Hepatocyte (in vitro differentiated cells): ENCODE measurements at regions not wholly inside any gene's neighbourhood (a gene's known extent, or its start where the extent isn't known, plus 50 kb on each side); places are given as distances from the start of the nearest gene placed in this dataset.

Experiments used
- DNase-seq: peaks from one replicate; pipeline ENCODE4 v3.0.0-alpha.2; 2016; ENCODE audit warnings: low spot score
- H2AFZ ChIP-seq: fragments of 200-600 bp; sonication (generic); 2 replicates; pipeline ENCODE4 v1.6.0; 2016; ENCODE audit warnings: antibody characterized with exemption, mild to moderate bottlenecking
- H3K27ac ChIP-seq: fragments of 200-600 bp; sonication (generic); 2 replicates; pipeline ENCODE4 v1.5.1; 2016; ENCODE audit warnings: mild to moderate bottlenecking
- H3K27me3 ChIP-seq: fragments of 200-600 bp; sonication (generic); 2 replicates; pipeline ENCODE4 v1.6.1; 2016
- H3K36me3 ChIP-seq: fragments of 200-600 bp; sonication (generic); replicated peaks from 2 replicates; pipeline ENCODE4 v1.5.1; 2016; ENCODE audit warnings: low read depth; ENCODE audit not compliant: insufficient read depth
- H3K4me1 ChIP-seq: fragments of 200-600 bp; sonication (generic); 2 replicates; pipeline ENCODE4 v1.5.1; 2016; ENCODE audit warnings: mild to moderate bottlenecking, moderate library complexity; ENCODE audit not compliant: insufficient read depth
- H3K4me2 ChIP-seq: fragments of 200-600 bp; sonication (generic); 2 replicates; pipeline ENCODE4 v1.6.0; 2016
- H3K4me3 ChIP-seq: fragments of 200-600 bp; sonication (generic); 2 replicates; pipeline ENCODE4 v1.5.1; 2016; ENCODE audit warnings: mild to moderate bottlenecking
- H3K79me2 ChIP-seq: fragments of 200-600 bp; sonication (generic); 2 replicates; pipeline ENCODE4 v1.6.0; 2017; ENCODE audit warnings: mild to moderate bottlenecking
- H3K9me2 ChIP-seq: fragments of 200-600 bp; sonication (generic); replicated peaks from 2 replicates; pipeline ENCODE4 v1.6.0; 2017; ENCODE audit warnings: mild to moderate bottlenecking; ENCODE audit not compliant: insufficient read depth
- H3K9me3 ChIP-seq: fragments of 200-600 bp; sonication (generic); 2 replicates; pipeline ENCODE4 v1.5.1; 2016; ENCODE audit warnings: low read depth, mild to moderate bottlenecking
- H4K20me1 ChIP-seq: fragments of 200-600 bp; sonication (generic); 2 replicates; pipeline ENCODE4 v1.6.0; 2016; ENCODE audit warnings: mild to moderate bottlenecking; ENCODE audit not compliant: insufficient read depth, poor library complexity, severe bottlenecking
- EZH2 ChIP-seq: fragments of 200-600 bp; sonication (generic); IDR thresholded peaks from 2 replicates; pipeline ENCODE4 v1.6.1; 2016; ENCODE audit warnings: antibody characterized with exemption, mild to moderate bottlenecking, borderline replicate concordance
- EZH2phosphoT487 ChIP-seq: fragments of 200-600 bp; sonication (generic); IDR thresholded peaks from one replicate; pipeline ENCODE4 v1.6.1; 2018; ENCODE audit warnings: antibody characterized with exemption, mild to moderate bottlenecking, low read depth, moderate library complexity; ENCODE audit not compliant: unreplicated experiment, severe bottlenecking
- WGBS: methylation state at CpG from one replicate; pipeline ENCODE4 v1.1.6; 2016; ENCODE audit warnings: low lambda C conversion rate; ENCODE audit errors: missing lambda C conversion rate; 5-methylcytosine and 5-hydroxymethylcytosine counted together
- TF ChIP-seq, protein P1 (sequence below): fragments of 200-600 bp; sonication (generic); IDR thresholded peaks from 2 replicates; pipeline ENCODE4 v1.5.1; 2016; ENCODE audit warnings: antibody characterized with exemption, mild to moderate bottlenecking; ENCODE audit not compliant: poor library complexity

DNA sequence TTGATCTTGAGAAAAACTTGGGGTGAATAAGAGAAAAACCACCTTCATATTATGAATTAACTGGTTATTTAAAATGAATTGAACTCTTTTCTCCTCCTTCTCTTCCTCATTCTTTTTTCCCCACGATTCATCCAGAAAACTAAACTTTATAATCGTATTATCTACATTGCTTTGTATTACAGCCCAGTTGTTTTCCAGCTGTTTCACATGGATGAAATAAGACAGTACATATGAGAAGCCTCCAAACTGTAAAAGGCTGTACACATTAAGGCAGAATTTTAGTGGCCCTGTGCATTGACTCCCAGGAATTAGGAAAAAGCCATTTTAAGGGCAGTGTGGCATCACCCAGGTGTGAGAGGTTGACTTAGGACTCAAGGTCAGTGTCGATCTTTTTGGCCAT lies 80.3 kb upstream of the PGBD5 start:
- H2AFZ ChIP-seq = no peak overlapping the region
- H4K20me1 ChIP-seq = no peaks in the 10 kb centered on the region
- H3K4me3 ChIP-seq = no peak overlapping the region
- no peak for DNase-seq
- no peaks in the 10 kb centered on the region for H3K36me3 ChIP-seq
- H3K4me2 ChIP-seq = no peak overlapping the region
- H3K9me2 ChIP-seq = no peaks in the 10 kb centered on the region
- 88% methylated on average over 3 of the region's 3 CpGs for WGBS
- TF ChIP-seq, protein P1, sequence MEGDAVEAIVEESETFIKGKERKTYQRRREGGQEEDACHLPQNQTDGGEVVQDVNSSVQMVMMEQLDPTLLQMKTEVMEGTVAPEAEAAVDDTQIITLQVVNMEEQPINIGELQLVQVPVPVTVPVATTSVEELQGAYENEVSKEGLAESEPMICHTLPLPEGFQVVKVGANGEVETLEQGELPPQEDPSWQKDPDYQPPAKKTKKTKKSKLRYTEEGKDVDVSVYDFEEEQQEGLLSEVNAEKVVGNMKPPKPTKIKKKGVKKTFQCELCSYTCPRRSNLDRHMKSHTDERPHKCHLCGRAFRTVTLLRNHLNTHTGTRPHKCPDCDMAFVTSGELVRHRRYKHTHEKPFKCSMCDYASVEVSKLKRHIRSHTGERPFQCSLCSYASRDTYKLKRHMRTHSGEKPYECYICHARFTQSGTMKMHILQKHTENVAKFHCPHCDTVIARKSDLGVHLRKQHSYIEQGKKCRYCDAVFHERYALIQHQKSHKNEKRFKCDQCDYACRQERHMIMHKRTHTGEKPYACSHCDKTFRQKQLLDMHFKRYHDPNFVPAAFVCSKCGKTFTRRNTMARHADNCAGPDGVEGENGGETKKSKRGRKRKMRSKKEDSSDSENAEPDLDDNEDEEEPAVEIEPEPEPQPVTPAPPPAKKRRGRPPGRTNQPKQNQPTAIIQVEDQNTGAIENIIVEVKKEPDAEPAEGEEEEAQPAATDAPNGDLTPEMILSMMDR = no peak
- TF ChIP-seq EZH2phosphoT487 (no peak), EZH2 (no peak)
- no peak overlapping the region for H3K27ac ChIP-seq
- H3K9me3 ChIP-seq = no peaks in the 10 kb centered on the region
- H3K4me1 ChIP-seq = no peaks in the 10 kb centered on the region
- no peaks in the 10 kb centered on the region for H3K27me3 ChIP-seq
- no peaks in the 10 kb centered on the region for H3K79me2 ChIP-seq

- H4K20me1 ChIP-seq = no peaks in the 10 kb centered on the region
- 72% methylated on average over 6 of the region's 6 CpGs for WGBS
- H3K4me1 ChIP-seq = no peaks in the 10 kb centered on the region
- H3K27ac ChIP-seq = no peak overlapping the region
- no peak for DNase-seq
- H3K36me3 ChIP-seq = no peaks in the 10 kb centered on the region
- H3K9me3 ChIP-seq = no peaks in the 10 kb centered on the region
- H3K79me2 ChIP-seq = no peaks in the 10 kb centered on the region
- no peak overlapping the region for H3K4me3 ChIP-seq
- TF ChIP-seq, protein P1 = no peak
- TF ChIP-seq EZH2phosphoT487 = no peak
- TF ChIP-seq EZH2 = no peak
- no peak overlapping the region for H3K4me2 ChIP-seq
- H3K9me2 ChIP-seq = no peaks in the 10 kb centered on the region
- no peaks in the 10 kb centered on the region for H3K27me3 ChIP-seq
- no peak overlapping the region for H2AFZ ChIP-seq
Observed at GRCh38 chr1:230504310-230504709, 78.2 kb upstream of the PGBD5 start.

DNA sequence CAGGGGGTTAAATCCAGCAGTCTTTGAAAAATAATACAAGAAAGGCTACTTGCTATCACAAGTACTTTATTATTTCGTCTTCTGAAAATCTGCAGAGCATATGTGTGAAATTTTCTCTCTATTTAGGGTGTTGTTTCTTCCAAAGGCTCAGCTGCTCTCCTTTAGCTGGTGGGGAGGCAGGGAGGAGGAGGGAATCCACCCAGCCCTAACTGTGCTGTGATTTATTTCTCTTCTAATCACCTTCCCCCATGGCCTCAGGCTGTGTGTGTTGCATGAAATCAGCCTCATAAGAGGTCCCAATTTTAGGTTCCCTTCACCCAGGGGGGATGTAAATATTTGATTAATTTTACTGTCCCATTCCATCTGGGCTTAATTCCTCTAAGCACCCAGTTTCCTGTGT lies 77.6 kb upstream of the PGBD5 start:
- H3K4me3 ChIP-seq = no peak overlapping the region
- WGBS = 78% methylated on average over 1 of the region's 1 CpG

More for the DNA sequence above, 77.6 kb upstream of the PGBD5 start:
- H3K9me3 ChIP-seq = no peaks in the 10 kb centered on the region
- H3K27ac ChIP-seq = no peak overlapping the region
- H3K9me2 ChIP-seq = no peaks in the 10 kb centered on the region
- no peaks in the 10 kb centered on the region for H3K4me1 ChIP-seq
- no peak for DNase-seq
- no peaks in the 10 kb centered on the region for H3K36me3 ChIP-seq
- no peaks in the 10 kb centered on the region for H4K20me1 ChIP-seq
- H2AFZ ChIP-seq = no peak overlapping the region
- H3K79me2 ChIP-seq = no peaks in the 10 kb centered on the region
- no peak for TF ChIP-seq EZH2phosphoT487
- no peak for TF ChIP-seq EZH2
- TF ChIP-seq, protein P1 = no peak
- no peaks in the 10 kb centered on the region for H3K27me3 ChIP-seq
- H3K4me2 ChIP-seq = no peak overlapping the region
